ENCODE measurements at regions not wholly inside any gene's neighbourhood (a gene's known extent, or its start where the extent isn't known, plus 50 kb on each side); places are given as distances from the start of the nearest gene placed in this dataset.

DNA sequence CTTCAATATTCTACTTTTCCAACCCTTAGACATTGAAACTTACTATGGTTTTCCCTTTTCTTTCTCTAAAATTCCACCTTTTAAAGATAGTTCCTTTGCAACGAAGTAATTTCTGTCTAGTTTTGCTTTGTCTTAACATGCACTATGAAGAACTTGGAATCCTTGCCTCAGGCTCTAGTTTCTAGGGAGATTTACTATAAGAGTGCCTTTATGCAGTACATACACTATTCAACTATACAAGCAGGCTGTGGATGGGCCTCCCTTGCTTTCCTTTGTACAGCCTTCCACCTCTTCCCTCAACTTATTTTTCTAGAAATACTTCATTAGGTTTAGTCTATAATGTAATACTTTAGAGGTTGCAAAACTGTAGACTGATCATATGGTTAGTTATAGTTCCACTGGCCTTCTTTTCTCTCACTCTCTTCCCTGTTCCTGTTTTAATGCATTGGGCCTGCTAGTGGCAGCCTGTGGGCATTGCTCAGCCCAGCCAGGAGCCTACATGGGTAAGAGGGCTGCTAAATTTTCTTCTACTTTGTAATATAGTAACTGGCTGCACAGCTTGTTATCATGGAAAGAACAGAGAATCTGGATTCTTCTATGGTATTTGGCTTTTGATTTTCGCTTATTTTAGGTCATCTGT lies 100.2 kb downstream of the C11orf87 start:
- TF ChIP-seq CTCF (conservative IDR thresholded peaks at IDR 0.05 in 1 of 2, IDR thresholded peaks at IDR 0.05 in 1 of 2; ENCODE audit: extremely low read depth in 1 of 2, insufficient read depth in 1 of 2, low read depth in 1 of 2, low read length in 2 of 2), result peak; percentile 28 to 32
- no peak for TF ChIP-seq EZH2 (IDR thresholded peaks at IDR 0.05; ENCODE audit: borderline replicate concordance, low read length)
